ENCODE measurements at regions not wholly inside any gene's neighbourhood (a gene's known extent, or its start where the extent isn't known, plus 50 kb on each side); places are given as distances from the start of the nearest gene placed in this dataset.

- no peak for ATAC-seq (ENCODE audit: low read depth)
- no peak for TF ChIP-seq EZH2 (IDR thresholded peaks at IDR 0.05; ENCODE audit: borderline replicate concordance, insufficient read depth, low read depth, low read length, poor library complexity, severe bottlenecking)
- TF ChIP-seq CTCF (IDR thresholded peaks at IDR 0.05) = no peak
- CTCF ChIA-PET = no interaction called here
- intact Hi-C loops (cut with micrococcal nuclease) = no loop called here
- Histone ChIP-seq H4K20me1 (ENCODE audit: control insufficient read depth, insufficient read depth, low read length, poor library complexity, severe bottlenecking) (no peaks in the 10 kb centered on the region), H3K4me1 (ENCODE audit: control insufficient read depth in 2 of 2, insufficient read depth in 2 of 2, low read length in 2 of 2) (no peaks in the 10 kb centered on the region), H3K4me2 (replicated peaks; ENCODE audit: low read depth, low read length, poor library complexity, severe bottlenecking) (no peak overlapping the region), H3K36me3 (replicated peaks in 1 of 2; ENCODE audit: control extremely low read depth in 1 of 2, control insufficient read depth in 1 of 2, extremely low read depth in 1 of 2, insufficient read depth in 2 of 2, low read length in 1 of 2) (no peaks in the 10 kb centered on the region), H2AFZ (ENCODE audit: insufficient read depth, low read depth, low read length, poor library complexity, severe bottlenecking) (no peak overlapping the region), H3K27ac (ENCODE audit: low read length in 2 of 2) (no peak overlapping the region), H3K4me3 (ENCODE audit: control extremely low read depth in 1 of 5, extremely low read depth in 1 of 5, insufficient read depth in 1 of 5, low read depth in 2 of 5, low read length in 4 of 5) (no peak overlapping the region), H3K9ac (ENCODE audit: low read length) (no peak overlapping the region), H3K27me3 (replicated peaks in 1 of 4; ENCODE audit: control extremely low read depth in 1 of 4, control insufficient read depth in 3 of 4, insufficient read depth in 4 of 4, low read length in 3 of 4) (no peaks in the 10 kb centered on the region), H3K79me2 (ENCODE audit: control insufficient read depth, insufficient read depth, low read length) (no peaks in the 10 kb centered on the region), H3K9me3 (ENCODE audit: control extremely low read depth in 1 of 3, control insufficient read depth in 2 of 3, insufficient read depth in 1 of 3, low read length in 2 of 3) (peaks cover 0 to 9% (median 5%) of the 10 kb centered on the region in 3 donors)
- Mint-ChIP-seq H3K4me1 (peaks cover 2% of the 10 kb centered on the region), H3K27me3 (peaks cover 13% of the 10 kb centered on the region), H3K27ac (no peak overlapping the region), H3K9me3 (ENCODE audit: insufficient read depth) (no peaks in the 10 kb centered on the region), H3K4me3 (no peak overlapping the region)
- WGBS (ENCODE audit: insufficient coverage) = no CpG with 5 or more reads among the region's 1 CpG
- no peak for DNase-seq
- POLR2A ChIA-PET = no interaction called here
Measured at GRCh38 chr5:142517840-142518239, 168.1 kb downstream of the FGF1 start.

GRCh38 chr5:142516732-142517131 is 169.2 kb downstream of the FGF1 start:
- H3K4me3 ChIP-seq (ENCODE audit: control extremely low read depth in 1 of 5, extremely low read depth in 1 of 5, insufficient read depth in 1 of 5, low read depth in 2 of 5, low read length in 4 of 5) = no peak overlapping the region
- H3K27me3 ChIP-seq (replicated peaks in 1 of 4; ENCODE audit: control extremely low read depth in 1 of 4, control insufficient read depth in 3 of 4, insufficient read depth in 4 of 4, low read length in 3 of 4) = no peaks in the 10 kb centered on the region
- H3K36me3 ChIP-seq (replicated peaks in 1 of 2; ENCODE audit: control extremely low read depth in 1 of 2, control insufficient read depth in 1 of 2, extremely low read depth in 1 of 2, insufficient read depth in 2 of 2, low read length in 1 of 2) = no peaks in the 10 kb centered on the region
- H3K27ac ChIP-seq (ENCODE audit: low read length in 2 of 2) = no peak overlapping the region
- H3K9ac ChIP-seq (ENCODE audit: low read length) = no peak overlapping the region
- Mint-ChIP-seq H3K27ac (no peak overlapping the region), H3K27me3 (peaks cover 16% of the 10 kb centered on the region), H3K4me3 (no peak overlapping the region), H3K4me1 (peaks cover 2% of the 10 kb centered on the region), H3K9me3 (ENCODE audit: insufficient read depth) (no peaks in the 10 kb centered on the region)
- WGBS (ENCODE audit: insufficient coverage) = 85% methylated on average over 2 of the region's 3 CpGs
- ChIA-PET POLR2A (no interaction called here), CTCF (no interaction called here)
- H3K79me2 ChIP-seq (ENCODE audit: control insufficient read depth, insufficient read depth, low read length) = no peaks in the 10 kb centered on the region
- no peak for TF ChIP-seq CTCF (IDR thresholded peaks at IDR 0.05)
- no peak for TF ChIP-seq EZH2 (IDR thresholded peaks at IDR 0.05; ENCODE audit: borderline replicate concordance, insufficient read depth, low read depth, low read length, poor library complexity, severe bottlenecking)
- no peak overlapping the region for H2AFZ ChIP-seq (ENCODE audit: insufficient read depth, low read depth, low read length, poor library complexity, severe bottlenecking)
- no peak overlapping the region for H3K4me2 ChIP-seq (replicated peaks; ENCODE audit: low read depth, low read length, poor library complexity, severe bottlenecking)
- H3K4me1 ChIP-seq (ENCODE audit: control insufficient read depth in 2 of 2, insufficient read depth in 2 of 2, low read length in 2 of 2) = no peaks in the 10 kb centered on the region
- ATAC-seq (ENCODE audit: low read depth) (no peak), DNase-seq (no peak)
- peaks cover 0 to 10% (median 5%) of the 10 kb centered on the region in 3 donors for H3K9me3 ChIP-seq (ENCODE audit: control extremely low read depth in 1 of 3, control insufficient read depth in 2 of 3, insufficient read depth in 1 of 3, low read length in 2 of 3)
- intact Hi-C loops (cut with micrococcal nuclease) = no loop called here
- H4K20me1 ChIP-seq (ENCODE audit: control insufficient read depth, insufficient read depth, low read length, poor library complexity, severe bottlenecking) = no peaks in the 10 kb centered on the region
